Esophagus squamous epithelium (tissue), 4 donors: ENCODE measurements at regions not wholly inside any gene's neighbourhood (a gene's known extent, or its start where the extent isn't known, plus 50 kb on each side); places are given as distances from the start of the nearest gene placed in this dataset.

Source experiments
- CTCF ChIP-seq, 6 experiments: fragments of 450-650 bp in 4 of 6; fragments of 200-600 bp in 2 of 6; sonication (generic) in 2 of 6; IDR thresholded peaks; one replicate each; pipeline ENCODE4 v1.5.1; 2016 to 2019; ENCODE audit warnings: antibody characterized with exemption in 6 of 6, mild to moderate bottlenecking in 4 of 6, moderate library complexity in 4 of 6
- POLR2A ChIP-seq, 4 donors: fragments of 450-650 bp; IDR thresholded peaks; one replicate each; pipeline ENCODE4 v1.6.1; 2017; ENCODE audit warnings: antibody characterized with exemption in 4 of 4, mild to moderate bottlenecking in 4 of 4, moderate library complexity in 3 of 4

- no peak for TF ChIP-seq POLR2A (IDR thresholded peaks at IDR 0.05)
- TF ChIP-seq CTCF (IDR thresholded peaks at IDR 0.05), result no peak
Measured at GRCh38 chr16:86330906-86331305, 179.4 kb upstream of the FOXF1 start.
